Left colon (tissue), 2 donors: ENCODE measurements at regions not wholly inside any gene's neighbourhood (a gene's known extent, or its start where the extent isn't known, plus 50 kb on each side); places are given as distances from the start of the nearest gene placed in this dataset.

Experiments used
- ATAC-seq: fragments of 200-7000 bp; cut with Tn5 transposase; one replicate; pipeline ENCODE4 v1.9.1; 2020; ENCODE audit warnings: mild to moderate bottlenecking, moderate library complexity
- DNase-seq, 2 donors: peaks; one replicate each; pipeline ENCODE4 v3.0.0-alpha.2; 2020
- intact Hi-C, 2 donors: fragments of 100-400 bp; cut with DNase I in 1 of 2; cut with micrococcal nuclease in 1 of 2; formaldehyde crosslinking; loops; one replicate each; pipeline versions ENCODE4 v1.11.2 to v1.14.0; 2022; cut with DNase I, micrococcal nuclease
- donor health status: DM: no; HTN: no; CAD: no.
- donor health status: DM: yes; HTN: yes; CAD: no.

DNA sequence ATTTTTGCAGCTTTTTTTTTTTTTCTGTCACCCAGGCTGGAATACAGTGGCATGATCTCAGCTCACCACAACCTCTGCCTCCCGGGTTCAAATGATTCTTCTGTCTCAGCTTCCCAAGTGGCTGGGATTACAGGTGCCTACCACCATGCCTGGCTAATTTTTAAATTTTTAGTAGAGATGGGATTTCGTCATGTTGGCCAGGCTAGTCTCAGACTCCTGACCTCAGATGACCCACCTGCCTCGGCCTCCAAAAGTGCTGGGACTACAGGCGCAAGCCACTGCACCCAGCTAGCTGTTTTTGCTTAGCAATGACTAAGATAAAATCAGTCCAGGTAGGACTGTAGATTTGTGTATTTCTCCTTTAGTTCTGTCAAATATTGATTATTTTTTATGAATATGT lies 403.7 kb downstream of the PID1 start:
- ATAC-seq (no peak), DNase-seq (no peak)
- intact Hi-C loops, result no loop called here

GRCh38 chr2:228866781-228867180 lies 404.3 kb downstream of the PID1 start:
- intact Hi-C loops, result no loop called here
- ATAC-seq, result no peak
- no peak for DNase-seq

- no peak for ATAC-seq
- intact Hi-C loops, result no loop called here
Observed at GRCh38 chr2:228866044-228866443, 405.0 kb downstream of the PID1 start.

DNA sequence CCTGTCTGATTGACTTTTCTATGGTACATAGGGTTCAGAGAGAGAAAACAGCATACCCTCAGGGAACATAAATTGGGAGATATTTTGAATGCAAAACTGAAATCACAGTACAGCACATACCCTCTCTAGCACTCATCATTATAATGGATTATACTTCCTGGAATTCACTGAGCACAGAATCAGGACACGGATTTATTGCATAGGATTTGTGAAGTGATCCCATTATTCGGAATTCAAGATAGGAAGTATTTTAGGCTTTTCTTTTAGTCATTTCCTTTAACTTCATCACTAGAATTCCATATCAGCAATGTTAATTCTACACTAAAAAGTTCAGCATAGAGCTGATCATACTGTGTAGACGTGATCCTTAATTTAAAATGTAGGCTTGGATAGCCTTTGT lies 407.0 kb downstream of the PID1 start:
- intact Hi-C loops, result no loop called here
- no peak for ATAC-seq
- no peak for DNase-seq

More at GRCh38 chr2:228866044-228866443, 405.0 kb downstream of the PID1 start:
- no peak for DNase-seq

DNA sequence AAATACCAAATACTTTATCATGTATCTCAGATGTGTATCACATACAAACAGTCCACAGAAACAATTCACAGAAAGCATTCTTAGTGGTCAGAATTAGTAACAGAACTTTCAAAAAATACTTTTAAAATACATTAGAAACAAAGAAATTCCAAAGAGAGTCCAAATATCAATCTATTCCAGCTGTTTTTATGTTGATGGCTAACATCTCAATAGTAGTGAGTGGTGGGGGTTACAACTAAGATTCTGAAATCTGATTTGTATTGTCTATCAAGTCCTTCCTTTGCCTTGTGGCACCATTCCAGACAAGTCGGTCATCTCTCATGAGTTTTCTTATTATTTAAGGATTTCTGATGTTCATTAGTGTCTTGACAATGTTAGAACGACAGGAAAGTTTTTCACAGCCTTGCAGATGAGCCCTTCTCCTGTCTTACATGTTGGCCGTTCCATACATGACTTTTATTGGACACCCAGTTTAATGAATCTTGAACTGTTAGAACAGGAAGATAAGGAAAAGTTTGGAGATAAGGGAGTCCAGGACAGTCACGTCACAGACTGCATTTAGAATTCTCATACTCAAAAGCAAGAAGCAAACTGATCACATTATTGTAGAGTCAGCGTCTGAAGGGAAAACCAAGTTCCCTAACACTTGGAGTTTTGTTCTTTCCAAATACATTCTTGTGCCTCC lies 410.3 kb downstream of the PID1 start:
- intact Hi-C loops, result no loop called here
- no peak for DNase-seq
- no peak for ATAC-seq

GRCh38 chr2:228853151-228853550 lies 417.9 kb downstream of the PID1 start:
- ATAC-seq, result no peak
- DNase-seq, result no peak
- intact Hi-C loops, result no loop called here

DNA sequence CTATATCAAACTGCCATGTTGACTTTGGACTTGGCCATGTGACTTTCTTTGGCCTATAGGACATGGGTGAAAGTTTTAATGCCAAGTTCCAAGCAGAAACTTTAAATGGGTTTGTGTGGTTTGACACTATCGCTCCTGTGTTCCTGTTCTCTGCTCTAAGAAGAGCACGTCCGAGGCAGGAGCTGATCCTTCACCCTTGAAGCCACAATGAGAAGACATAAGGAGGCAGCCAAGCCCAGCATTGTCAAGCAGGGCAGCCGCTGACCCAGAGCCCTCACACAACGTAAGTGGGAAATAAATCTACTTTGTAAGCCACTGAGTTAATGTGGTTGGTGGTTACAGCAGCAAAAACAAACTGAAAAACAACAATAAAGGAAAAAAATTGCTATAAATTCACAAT lies 422.4 kb downstream of the PID1 start:
- ATAC-seq (no peak), DNase-seq (no peak)
- intact Hi-C loops, result no loop called here

- DNase-seq (no peak), ATAC-seq (no peak)
- intact Hi-C loops, result no loop called here
Observed at GRCh38 chr2:228847684-228848083, 423.4 kb downstream of the PID1 start.

DNA sequence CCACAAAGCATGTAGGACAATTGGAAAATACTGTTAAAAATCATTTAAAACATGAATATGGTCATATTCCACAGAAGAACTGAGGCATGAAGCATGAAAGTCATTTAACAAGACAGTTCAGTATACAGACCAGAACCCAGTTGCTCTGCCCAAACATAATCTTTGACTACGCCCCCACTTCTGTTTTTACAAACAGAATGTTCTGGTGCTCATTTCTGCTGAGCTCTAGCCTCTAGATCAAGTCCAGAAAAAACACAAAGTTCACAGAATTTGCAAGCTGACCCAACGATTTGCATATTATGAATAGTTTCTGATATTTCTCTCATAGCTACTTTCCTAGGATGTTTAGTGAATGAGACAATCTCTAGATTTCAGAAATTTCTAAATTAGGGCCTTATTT lies 424.9 kb downstream of the PID1 start:
- ATAC-seq (no peak), DNase-seq (no peak)
- intact Hi-C loops, result no loop called here

DNA sequence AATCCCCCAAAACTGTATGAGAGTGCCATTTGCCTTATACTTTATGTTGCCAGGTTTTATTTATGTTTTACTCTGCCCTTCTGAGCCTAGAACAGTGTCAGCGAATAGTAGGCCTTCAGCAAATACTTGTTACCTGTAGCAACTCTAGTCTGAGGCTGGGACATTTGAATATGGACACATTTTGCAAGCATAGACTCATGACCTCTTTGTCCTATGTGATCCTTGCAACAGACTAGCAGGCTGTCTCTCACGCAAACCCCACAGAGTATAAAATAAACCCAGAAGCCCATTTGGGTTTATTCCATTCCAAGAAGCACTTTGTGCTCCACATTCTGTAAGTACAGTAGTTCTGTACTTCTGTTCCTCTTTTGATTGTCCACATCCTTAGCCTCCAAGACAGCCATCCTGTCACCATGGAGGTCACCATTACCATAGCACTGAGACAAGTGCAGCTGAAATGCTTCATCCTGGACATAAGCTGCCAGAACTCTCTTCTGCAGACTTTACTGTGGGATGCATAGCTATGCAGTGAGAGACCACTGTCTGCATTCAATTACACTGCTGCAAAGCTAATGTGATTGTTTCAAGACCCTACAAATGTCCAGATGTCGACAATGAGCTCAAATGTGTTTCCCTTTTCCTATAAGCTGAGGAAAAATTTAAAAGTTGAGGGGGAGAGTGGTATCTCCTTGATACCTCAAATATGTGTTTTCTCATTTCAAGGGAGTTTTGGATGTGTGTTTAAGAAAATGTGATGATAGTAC lies 425.7 kb downstream of the PID1 start:
- DNase-seq (no peak), ATAC-seq (no peak)
- intact Hi-C loops, result no loop called here

DNA sequence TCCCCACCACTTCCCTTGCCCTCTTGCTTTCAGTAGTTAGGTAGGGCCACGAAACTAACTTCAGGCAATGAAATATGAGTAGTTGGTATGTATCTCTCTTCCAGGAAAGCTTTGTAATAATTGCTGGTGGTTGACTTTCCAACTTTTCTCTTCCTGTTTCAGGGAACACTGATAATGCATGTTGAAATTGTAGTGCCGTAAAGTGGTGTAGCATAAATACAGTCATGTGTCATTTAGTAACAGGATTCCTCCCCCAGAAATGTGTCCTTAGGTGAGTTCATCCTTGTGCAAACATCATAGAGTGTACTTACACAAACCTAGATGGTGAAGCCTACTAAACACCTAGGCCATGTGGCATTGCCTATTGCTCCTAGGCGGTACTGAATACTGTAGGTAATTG lies 429.2 kb downstream of the PID1 start:
- no peak for DNase-seq
- ATAC-seq, result no peak
- intact Hi-C loops, result no loop called here

- no peak for DNase-seq
- intact Hi-C loops, result no loop called here
- no peak for ATAC-seq
Observed at GRCh38 chr2:228841475-228841874, 429.6 kb downstream of the PID1 start.

- DNase-seq, result no peak
- intact Hi-C loops, result no loop called here
- no peak for ATAC-seq
Observed at GRCh38 chr2:228840743-228841114, 430.4 kb downstream of the PID1 start.

DNA sequence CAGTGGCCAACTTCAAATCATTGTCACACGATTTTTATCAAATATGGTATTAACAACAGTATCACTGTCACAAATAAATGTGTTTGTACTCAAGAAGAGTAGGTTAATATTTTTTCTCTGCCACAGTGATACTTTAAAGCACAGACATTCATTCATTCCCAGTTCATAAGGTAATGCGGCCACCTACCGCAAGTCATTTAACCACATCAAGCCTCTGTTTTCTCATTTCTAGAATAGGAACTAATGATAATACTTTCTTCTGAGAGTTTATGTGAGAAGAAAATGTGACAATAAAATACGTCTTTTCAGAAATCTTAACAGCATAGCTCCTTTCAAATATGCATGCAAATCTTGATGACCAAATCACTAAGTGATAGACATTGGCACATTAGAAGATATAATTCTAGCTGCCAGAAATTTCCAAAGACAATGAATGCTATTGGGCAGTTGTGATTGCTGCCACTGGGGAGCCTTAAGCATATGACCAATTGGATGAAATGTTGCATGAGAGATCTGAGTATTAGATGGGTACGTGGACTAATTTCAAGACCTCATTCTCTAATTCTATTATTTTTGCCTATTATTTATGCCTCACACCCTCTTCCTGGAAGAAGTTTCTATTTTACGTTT lies 430.9 kb downstream of the PID1 start:
- intact Hi-C loops, result no loop called here
- ATAC-seq, result no peak
- no peak for DNase-seq

DNA sequence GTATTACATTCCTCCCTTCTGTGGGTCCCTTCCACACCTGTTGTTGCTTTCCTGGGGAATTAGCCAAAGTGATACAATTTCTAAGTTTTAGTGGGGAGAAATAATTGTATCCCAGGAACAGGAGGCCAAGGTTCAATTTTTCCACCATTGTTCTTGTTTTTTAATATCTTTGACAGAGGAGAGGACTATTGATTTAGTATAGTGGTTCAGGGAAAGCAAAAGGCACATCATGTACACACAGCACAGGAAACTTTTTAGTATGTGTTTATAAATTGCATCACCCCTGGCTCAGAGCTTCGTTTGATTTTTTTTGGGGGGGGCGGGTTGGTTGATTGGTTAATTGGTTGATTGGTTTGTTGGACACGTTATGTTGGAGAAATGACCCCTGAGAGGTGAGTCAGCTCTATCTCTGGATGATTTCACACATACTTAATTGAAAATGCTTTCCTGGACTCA lies 431.6 kb downstream of the PID1 start:
- ATAC-seq (no peak), DNase-seq (no peak)
- intact Hi-C loops, result no loop called here

GRCh38 chr2:228838819-228839218 lies 432.3 kb downstream of the PID1 start:
- intact Hi-C loops, result no loop called here
- DNase-seq, result no peak
- no peak for ATAC-seq

DNA sequence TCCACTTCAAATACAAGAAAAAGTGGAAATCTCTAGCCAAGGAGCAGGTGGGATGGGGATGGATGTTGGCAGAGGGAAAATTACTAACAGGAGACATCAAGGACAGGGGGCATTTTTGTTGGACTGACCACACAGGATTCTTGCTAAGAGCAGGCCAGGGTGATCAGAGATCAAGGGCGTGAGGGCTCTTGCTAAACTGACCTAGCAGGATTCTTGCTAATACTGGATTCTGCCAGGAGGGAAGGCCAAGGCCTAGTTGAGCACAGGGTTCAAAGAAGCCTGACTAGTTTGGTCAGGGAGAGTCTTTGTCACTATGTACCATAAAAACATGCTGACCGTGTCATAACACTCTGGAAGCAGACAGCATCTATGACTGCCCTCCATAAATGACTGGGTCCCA lies 442.7 kb downstream of the PID1 start:
- ATAC-seq (no peak), DNase-seq (no peak)
- intact Hi-C loops, result no loop called here

- no peak for ATAC-seq
- intact Hi-C loops, result no loop called here
- no peak for DNase-seq
Observed at GRCh38 chr2:228827056-228827700, 443.9 kb downstream of the PID1 start.

DNA sequence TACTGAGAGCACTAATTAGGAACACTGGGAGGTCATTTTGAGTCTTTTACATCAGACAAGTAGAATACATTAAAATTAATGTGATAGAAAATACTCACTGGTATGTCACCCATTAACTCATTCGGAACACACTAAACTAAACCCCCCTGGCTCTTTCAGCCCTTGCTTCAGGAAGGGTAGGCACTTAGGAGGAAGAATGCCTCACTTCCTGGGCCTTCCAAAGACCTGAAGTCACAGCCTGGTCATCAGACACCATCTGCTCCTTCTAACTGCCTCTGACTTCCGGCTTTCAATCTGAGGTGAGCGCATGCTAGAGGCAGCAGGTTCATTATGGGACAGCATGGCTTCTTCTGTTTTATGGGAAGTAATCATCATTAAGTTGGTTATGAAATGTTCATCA lies 451.4 kb downstream of the PID1 start:
- DNase-seq (no peak), ATAC-seq (no peak)
- intact Hi-C loops, result no loop called here
